ENCODE measurements at regions not wholly inside any gene's neighbourhood (a gene's known extent, or its start where the extent isn't known, plus 50 kb on each side); places are given as distances from the start of the nearest gene placed in this dataset.

- Histone ChIP-seq H3K36me3 (no peaks in the 10 kb centered on the region), H3K4me1 (no peaks in the 10 kb centered on the region), H3K9me3 (no peaks in the 10 kb centered on the region), H3K27me3 (no peaks in the 10 kb centered on the region), H3K27ac (no peak overlapping the region), H3K4me3 (replicated peaks in 1 of 3) (no peak overlapping the region)
- no peak for DNase-seq
- intact Hi-C loops (cut with DNase I) = no loop called here
- WGBS, 2 donors = 83 to 91% methylated on average over 1 of the region's 1 CpG
- no peak for TF ChIP-seq CTCF (IDR thresholded peaks at IDR 0.05)
- TF ChIP-seq POLR2A (IDR thresholded peaks at IDR 0.05) = no peak
Measured at GRCh38 chr21:32947736-32948135, 78.0 kb upstream of the OLIG2 start.

GRCh38 chr21:32949701-32950100, 76.0 kb upstream of the OLIG2 start:
- Histone ChIP-seq H3K27ac (no peak overlapping the region), H3K4me1 (no peaks in the 10 kb centered on the region), H3K36me3 (no peaks in the 10 kb centered on the region), H3K9me3 (no peaks in the 10 kb centered on the region), H3K27me3 (no peaks in the 10 kb centered on the region), H3K4me3 (replicated peaks in 1 of 3) (no peak overlapping the region)
- WGBS, 2 donors = 60 to 68% methylated on average over 3 of the region's 3 CpGs
- intact Hi-C loops (cut with DNase I) = no loop called here
- TF ChIP-seq CTCF (IDR thresholded peaks at IDR 0.05) = no peak
- no peak for TF ChIP-seq POLR2A (IDR thresholded peaks at IDR 0.05)
- DNase-seq = peak in 1 of 2 donors; percentile 5

GRCh38 chr21:32951041-32951440, 74.7 kb upstream of the OLIG2 start:
- Histone ChIP-seq H3K27me3 (no peaks in the 10 kb centered on the region), H3K9me3 (no peaks in the 10 kb centered on the region), H3K27ac (no peak overlapping the region), H3K4me3 (replicated peaks in 1 of 3) (no peak overlapping the region), H3K36me3 (no peaks in the 10 kb centered on the region), H3K4me1 (no peaks in the 10 kb centered on the region)
- no peak for DNase-seq
- intact Hi-C loops (cut with DNase I) = no loop called here
- 68 to 83% methylated on average over 5 to 6 of the region's 6 CpGs for WGBS, 2 donors
- no peak for TF ChIP-seq POLR2A (IDR thresholded peaks at IDR 0.05)
- TF ChIP-seq CTCF (IDR thresholded peaks at IDR 0.05) = no peak

GRCh38 chr21:32954353-32954752, 71.4 kb upstream of the OLIG2 start:
- no peaks in the 10 kb centered on the region for H3K36me3 ChIP-seq
- intact Hi-C loops (cut with DNase I) = no loop called here
- DNase-seq = no peak
- TF ChIP-seq POLR2A (IDR thresholded peaks at IDR 0.05) = no peak
- no peak for TF ChIP-seq CTCF (IDR thresholded peaks at IDR 0.05)
- no peaks in the 10 kb centered on the region for H3K27me3 ChIP-seq
- 54 to 58% methylated on average over 7 of the region's 7 CpGs for WGBS, 2 donors
- H3K27ac ChIP-seq = no peak overlapping the region
- no peak overlapping the region for H3K4me3 ChIP-seq (replicated peaks in 1 of 3)
- no peaks in the 10 kb centered on the region for H3K4me1 ChIP-seq
- no peaks in the 10 kb centered on the region for H3K9me3 ChIP-seq

GRCh38 chr21:32955311-32956060, 70.2 kb upstream of the OLIG2 start:
- H3K36me3 ChIP-seq = no peaks in the 10 kb centered on the region
- no peaks in the 10 kb centered on the region for H3K9me3 ChIP-seq
- no peak overlapping the region for H3K4me3 ChIP-seq (replicated peaks in 1 of 3)
- 53 to 68% methylated on average over 20 of the region's 20 CpGs for WGBS, 2 donors
- no peak for TF ChIP-seq CTCF (IDR thresholded peaks at IDR 0.05)
- no peak for TF ChIP-seq POLR2A (IDR thresholded peaks at IDR 0.05)
- H3K4me1 ChIP-seq = no peaks in the 10 kb centered on the region
- H3K27me3 ChIP-seq = no peaks in the 10 kb centered on the region
- DNase-seq = no peak
- intact Hi-C loops (cut with DNase I) = no loop called here
- H3K27ac ChIP-seq = no peak overlapping the region

Measured in thyroid gland (tissue), 4 donors.